M059J (cell line): ENCODE measurements at regions not wholly inside any gene's neighbourhood (a gene's known extent, or its start where the extent isn't known, plus 50 kb on each side); places are given as distances from the start of the nearest gene placed in this dataset.
A peak's percentile ranks its signal among the peaks of the same experiment; 100 is the strongest.
"Not testable (repeated sequence)": the region's sequence is repeated elsewhere in the genome, so short reads cannot be mapped to it uniquely, and the experiment has no call there.

Source experiments
- DNase-seq: peaks from one replicate; pipeline ENCODE4 v3.0.0-alpha.2; 2012; ENCODE audit warnings: low read depth

- DNase-seq = no peak
Measured at GRCh38 chr2:144920755-144921530, 401.0 kb upstream of the ZEB2 start.

GRCh38 chr2:144914622-144915318, 394.9 kb upstream of the ZEB2 start:
- DNase-seq = no peak

- DNase-seq = no peak
Measured at GRCh38 chr2:144914113-144914512, 394.2 kb upstream of the ZEB2 start.

- no peak for DNase-seq
Measured at GRCh38 chr2:144912206-144912605, 392.3 kb upstream of the ZEB2 start.

GRCh38 chr2:144905956-144906355, 386.0 kb upstream of the ZEB2 start:
- DNase-seq = no peak

GRCh38 chr2:144904612-144905011, 384.7 kb upstream of the ZEB2 start:
- DNase-seq = no peak

GRCh38 chr2:144903045-144903444, 383.1 kb upstream of the ZEB2 start:
- not testable (repeated sequence) for DNase-seq

GRCh38 chr2:144901386-144901785, 381.5 kb upstream of the ZEB2 start:
- not testable (repeated sequence) for DNase-seq

- DNase-seq = no peak
Measured at GRCh38 chr2:144896341-144896740, 376.4 kb upstream of the ZEB2 start.

GRCh38 chr2:144894612-144895599, 375.0 kb upstream of the ZEB2 start:
- DNase-seq = no peak

- no peak for DNase-seq
Measured at GRCh38 chr2:144893464-144893863, 373.5 kb upstream of the ZEB2 start.

- peak; percentile 36 for DNase-seq
Measured at GRCh38 chr2:144890828-144891227, 370.9 kb upstream of the ZEB2 start.

GRCh38 chr2:144889348-144889747, 369.4 kb upstream of the ZEB2 start:
- DNase-seq = no peak

GRCh38 chr2:144886862-144887261, 366.9 kb upstream of the ZEB2 start:
- no peak for DNase-seq

GRCh38 chr2:144877893-144878292, 358.0 kb upstream of the ZEB2 start:
- DNase-seq = no peak

- no peak for DNase-seq
Measured at GRCh38 chr2:144876013-144876412, 356.1 kb upstream of the ZEB2 start.

- no peak for DNase-seq
Measured at GRCh38 chr2:144875290-144875969, 355.5 kb upstream of the ZEB2 start.

GRCh38 chr2:144865670-144866069, 345.8 kb upstream of the ZEB2 start:
- no peak for DNase-seq

GRCh38 chr2:144859716-144860115, 339.8 kb upstream of the ZEB2 start:
- DNase-seq = no peak

- no peak for DNase-seq
Measured at GRCh38 chr2:144858211-144858610, 338.3 kb upstream of the ZEB2 start.

GRCh38 chr2:144854596-144854995, 334.7 kb upstream of the ZEB2 start:
- DNase-seq = no peak

GRCh38 chr2:144849612-144850011, 329.7 kb upstream of the ZEB2 start:
- DNase-seq = no peak
